DMS153 treated with DMSO at 0.1 percent for 48 hours (cell line): ENCODE measurements at regions not wholly inside any gene's neighbourhood (a gene's known extent, or its start where the extent isn't known, plus 50 kb on each side); places are given as distances from the start of the nearest gene placed in this dataset.
"Not testable (repeated sequence)": the region's sequence is repeated elsewhere in the genome, so short reads cannot be mapped to it uniquely, and the experiment has no call there.

Experiments
- DNase-seq: peaks from one replicate; lab custom pipeline; 2025; ENCODE audit not compliant: unreplicated experiment; lab: John Stamatoyannopoulos, UW

DNA sequence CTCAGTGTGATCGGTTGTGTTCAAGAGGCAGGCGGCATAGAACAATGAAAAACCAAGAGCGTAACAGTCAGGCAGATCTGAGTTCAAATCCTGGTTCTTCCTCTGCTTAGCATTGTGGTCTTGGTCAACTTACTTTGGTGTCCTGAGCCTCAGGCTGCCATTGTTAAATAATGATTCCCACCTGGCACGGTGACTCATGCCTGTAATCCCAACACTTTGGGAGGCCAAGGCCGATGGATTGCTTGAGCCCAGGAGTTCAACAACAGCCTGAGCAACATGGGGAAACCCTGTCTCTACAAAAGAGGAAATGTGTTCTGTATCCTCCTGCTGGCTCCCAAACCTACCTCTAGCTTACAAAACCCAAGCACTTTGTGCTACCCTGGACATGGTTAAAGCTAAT lies 129.0 kb upstream of the STX18 start:
- DNase-seq: no peak

DNA sequence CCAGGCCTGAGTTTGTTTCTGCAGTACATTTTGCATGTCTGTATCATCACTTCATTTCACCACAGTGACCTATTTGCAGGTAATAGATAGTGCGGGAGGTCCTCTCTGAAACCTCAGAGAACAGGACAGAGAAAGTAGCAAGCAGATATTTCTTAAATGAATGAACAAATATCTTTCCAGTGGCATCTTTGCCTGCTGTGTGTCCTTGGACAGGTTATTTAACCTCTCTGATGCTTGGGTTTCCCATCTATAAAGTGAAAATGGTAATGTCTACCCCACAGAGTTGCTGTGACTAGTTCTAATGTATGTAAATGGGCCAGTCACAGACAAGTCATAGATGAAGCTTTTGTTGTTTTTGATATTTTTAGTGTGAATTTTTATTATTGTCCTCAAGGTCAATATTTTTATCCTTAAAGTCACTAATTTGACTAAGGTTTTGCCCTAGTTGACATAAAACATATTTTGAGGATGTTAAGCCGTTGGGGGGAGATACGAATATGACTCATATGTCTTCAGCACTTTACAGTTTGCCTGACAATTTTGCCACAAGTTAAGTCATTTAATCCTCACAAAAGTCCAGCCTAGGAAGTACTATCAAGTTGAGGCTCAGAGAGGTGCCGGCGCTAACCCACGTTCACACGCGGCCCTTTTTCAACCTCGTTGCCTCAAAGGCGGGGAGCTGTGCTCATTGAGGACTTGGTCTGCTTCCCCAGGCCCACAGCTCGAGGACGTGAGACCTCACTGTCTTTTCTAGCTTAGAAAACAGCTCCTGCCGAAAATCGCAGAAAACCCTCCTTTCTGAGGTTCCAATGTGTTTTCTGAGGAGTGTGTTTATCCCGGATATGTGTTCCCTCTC lies 126.7 kb upstream of the STX18 start:
- no peak for DNase-seq

GRCh38 chr4:4667622-4668081 lies 125.8 kb upstream of the STX18 start:
- DNase-seq: no peak

- DNase-seq: no peak
Observed at GRCh38 chr4:4666693-4667621, 125.1 kb upstream of the STX18 start.

DNA sequence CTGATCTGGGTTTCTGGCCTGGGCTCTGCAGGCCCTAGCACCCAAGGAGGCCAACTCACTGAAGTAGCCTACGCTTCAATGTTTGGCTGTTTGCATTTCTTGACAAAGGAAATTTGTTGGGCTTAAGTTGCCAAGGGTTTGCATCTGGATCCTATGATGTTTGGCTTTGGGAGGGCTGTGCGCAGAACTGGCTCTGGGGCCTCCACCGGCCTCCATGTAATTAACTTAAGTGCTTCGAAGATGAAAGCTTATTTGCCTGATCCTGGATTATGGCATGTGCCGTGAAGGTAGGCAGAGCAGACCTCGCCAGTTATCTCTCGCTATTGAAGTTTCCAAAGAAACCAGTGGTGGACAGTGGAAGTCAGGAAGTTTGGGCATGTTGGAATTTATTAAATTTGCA lies 124.3 kb upstream of the STX18 start:
- DNase-seq: no peak

- no peak for DNase-seq
Observed at GRCh38 chr4:4664234-4664633, 122.4 kb upstream of the STX18 start.

GRCh38 chr4:4663028-4663427 lies 121.2 kb upstream of the STX18 start:
- DNase-seq: no peak

DNA sequence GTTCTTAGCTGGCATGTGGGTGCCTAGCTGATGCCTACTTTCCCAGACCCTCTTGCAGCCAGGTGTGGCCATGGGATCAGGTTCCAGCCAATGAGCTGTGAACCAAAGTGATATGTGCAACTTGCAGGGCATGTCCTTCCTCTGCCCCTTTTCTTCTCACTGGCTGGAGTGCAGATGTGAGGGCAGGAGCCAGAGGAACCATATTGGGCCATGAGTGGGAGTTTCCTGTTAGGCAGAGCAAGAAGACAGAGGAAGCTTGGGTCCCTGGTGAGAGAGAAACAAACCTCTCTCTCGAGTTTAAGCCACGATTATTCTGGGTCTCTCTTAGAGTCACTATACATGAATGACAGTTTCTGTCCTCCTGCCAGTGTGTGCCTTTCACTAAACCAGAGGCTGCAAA lies 120.4 kb upstream of the STX18 start:
- DNase-seq: no peak

DNA sequence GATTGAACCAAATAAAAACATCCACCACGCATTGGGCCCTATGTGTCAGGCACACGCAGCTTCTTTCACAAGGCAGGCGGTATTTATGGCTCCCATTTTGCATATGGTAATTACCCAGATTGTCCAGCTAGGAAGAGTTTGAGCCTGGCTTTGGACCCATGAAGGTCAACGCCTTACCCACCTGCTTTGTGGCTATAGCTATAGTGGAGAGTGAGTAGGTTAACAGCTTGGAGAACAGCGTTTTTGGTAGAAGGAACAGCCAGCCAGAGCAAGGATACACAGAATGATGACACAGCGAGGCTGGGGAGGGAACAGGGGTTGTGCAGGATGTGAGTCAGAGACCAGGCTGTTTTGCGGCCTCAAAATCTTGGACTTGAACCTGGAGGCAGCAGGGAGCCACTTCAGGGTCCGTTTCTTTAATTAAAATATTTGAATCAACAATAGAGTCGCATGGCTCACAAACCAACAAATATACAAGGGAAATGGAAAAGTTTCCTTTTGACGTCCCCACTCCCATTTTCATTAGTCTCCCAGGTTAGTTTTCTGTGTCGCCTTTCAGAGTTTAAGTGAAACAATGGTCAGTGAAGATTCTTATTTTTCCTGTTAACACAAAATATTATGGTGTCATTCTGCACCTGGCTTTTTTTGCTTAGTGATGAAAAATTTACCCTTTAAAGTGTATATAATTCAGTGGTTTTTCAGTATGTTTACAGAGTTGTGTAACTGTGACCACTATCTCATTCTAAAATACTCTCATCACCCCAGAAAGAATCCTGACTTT lies 118.2 kb upstream of the STX18 start:
- no peak for DNase-seq

- no peak for DNase-seq
Observed at GRCh38 chr4:4658052-4658451, 116.2 kb upstream of the STX18 start.

DNA sequence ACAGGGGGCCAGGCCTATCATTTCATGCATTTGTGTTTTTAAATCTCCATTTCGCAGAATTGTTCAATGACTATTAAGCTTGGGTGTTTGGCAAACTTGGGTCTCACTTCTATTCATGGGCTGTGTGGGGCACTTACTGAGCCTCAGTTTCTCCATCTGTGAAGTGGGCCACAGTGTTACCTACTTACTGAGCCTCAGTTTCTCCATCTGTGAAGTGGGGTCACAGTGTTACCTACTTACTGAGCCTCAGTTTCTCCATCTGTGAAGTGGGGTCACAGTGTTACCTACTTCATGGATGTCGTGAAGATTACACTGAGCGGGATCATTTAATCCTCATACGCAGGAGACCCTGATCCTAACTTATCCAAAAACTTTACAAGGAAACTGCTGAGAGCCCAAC lies 115.1 kb upstream of the STX18 start:
- no peak for DNase-seq

- no peak for DNase-seq
Observed at GRCh38 chr4:4655901-4656300, 114.1 kb upstream of the STX18 start.

DNA sequence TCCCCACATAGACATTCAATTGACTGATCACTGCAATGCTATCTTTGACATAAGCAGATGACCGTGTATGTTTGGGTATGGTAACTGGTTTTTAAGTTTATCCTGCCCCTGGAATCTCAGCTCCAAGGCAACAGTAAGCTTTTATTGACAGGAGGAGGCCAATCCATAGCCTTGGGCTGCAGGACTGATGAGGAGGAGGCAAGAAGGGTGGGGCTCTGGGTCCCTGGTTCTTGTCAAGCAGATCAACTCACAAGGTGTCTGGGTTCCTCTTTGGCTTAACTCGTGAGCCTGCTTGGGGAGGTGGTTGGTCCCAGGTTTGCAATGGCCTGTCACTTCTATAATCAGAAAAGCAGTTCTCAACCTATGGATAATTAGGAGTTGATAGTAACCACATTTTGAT lies 113.2 kb upstream of the STX18 start:
- DNase-seq: no peak

DNA sequence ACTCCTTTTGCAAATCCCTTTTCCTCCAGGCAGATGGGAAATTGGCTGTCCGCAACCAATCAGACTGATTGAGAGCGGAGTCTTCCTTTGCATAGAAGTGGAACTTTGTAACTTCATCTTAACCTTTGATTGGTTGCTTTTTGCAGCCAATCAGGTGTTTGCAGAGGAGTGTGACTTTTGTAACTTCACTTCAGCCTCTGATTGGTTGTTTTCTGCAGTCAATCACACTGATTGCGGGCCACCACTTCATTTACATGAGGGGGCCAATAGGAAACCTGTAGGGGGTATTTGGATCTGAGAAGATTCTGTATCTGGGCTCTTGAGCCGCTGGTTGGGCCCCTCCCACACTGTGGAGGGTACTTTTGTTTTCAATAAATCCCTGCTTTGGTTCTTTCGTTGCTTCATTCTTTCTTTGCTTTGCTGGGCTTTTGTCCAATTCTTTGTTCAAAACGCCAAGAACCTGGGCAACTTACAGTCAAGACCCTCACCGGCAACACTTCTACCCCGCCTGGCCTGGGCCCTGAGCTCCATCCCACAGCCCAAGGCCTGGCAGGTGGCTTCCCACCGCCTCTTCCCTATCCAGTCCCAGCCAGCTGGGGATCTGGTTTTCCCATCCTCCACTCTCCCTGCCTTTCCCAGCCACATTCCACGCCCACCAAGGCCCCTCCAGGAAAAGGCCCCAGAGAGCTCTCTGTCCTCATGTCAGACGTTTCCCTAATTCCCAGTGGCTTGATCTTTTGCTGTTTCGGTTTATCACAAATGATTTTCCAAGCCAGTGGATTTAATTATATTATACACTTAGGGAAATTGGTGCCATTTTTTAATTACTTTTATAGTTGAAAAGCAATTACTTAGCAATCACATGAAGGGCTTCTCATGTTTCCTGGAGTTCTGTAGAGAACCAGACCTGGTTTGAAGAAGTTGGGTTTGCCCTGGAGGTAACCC lies 110.2 kb upstream of the STX18 start:
- no peak for DNase-seq

- no peak for DNase-seq
Observed at GRCh38 chr4:4647041-4647440, 105.2 kb upstream of the STX18 start.

DNA sequence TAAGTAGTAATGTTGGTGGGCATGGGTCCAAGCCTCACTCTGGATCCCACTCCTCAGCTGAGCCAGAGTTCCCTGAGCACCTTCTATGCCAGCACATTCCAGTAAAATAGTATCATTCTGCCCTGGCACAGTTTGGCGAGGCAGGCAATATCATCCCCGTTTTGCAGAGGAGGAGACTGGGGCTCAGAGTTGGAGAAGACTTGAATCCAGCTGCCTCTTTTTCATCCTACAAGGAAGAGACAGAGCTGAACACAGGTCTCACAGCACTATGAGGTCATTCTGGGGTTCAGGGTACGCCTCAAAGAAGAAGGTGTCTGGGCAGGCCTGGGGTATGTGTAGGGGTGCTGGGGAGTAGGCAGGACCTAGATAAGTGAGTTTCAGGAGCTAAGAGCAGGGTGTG lies 103.9 kb upstream of the STX18 start:
- DNase-seq: no peak

DNA sequence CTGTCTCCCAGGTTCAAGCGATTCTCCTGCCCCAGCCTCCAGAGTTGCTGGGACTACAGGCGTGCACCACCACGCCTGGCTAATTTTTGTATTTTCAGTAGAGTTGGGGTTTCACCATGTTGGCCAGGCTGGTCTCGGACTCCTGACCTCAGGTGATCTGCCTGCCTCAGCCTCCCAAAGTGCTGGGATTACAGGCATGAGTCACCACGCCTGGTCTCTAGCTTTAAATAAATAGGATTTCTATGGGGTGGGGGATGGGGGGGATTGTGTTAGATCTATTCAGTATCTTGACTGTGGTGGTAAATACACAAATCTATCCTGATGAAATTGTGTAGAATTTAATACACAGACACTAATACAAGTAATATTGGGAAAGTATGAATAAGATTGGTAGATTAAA lies 102.4 kb upstream of the STX18 start:
- DNase-seq: not testable (repeated sequence)

DNA sequence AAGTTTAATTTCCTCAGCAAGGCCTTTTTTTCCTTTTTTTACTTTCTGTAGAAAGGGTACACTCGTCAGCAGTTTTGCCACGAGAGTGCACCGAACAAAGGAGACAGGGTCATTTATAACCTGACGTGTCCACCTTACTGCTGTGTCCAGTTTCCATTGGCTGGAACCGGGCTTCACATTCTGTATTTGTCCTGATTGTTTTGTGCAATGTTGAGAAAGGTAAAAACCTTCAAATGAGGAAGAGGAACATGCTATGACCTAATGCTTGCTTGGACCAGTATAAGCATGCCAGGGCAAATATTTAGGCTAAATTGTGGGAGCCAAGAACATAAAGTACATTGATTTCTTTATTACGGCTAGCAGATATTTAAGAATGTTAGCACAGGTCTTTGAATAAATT lies 101.9 kb upstream of the STX18 start:
- DNase-seq: not testable (repeated sequence)

DNA sequence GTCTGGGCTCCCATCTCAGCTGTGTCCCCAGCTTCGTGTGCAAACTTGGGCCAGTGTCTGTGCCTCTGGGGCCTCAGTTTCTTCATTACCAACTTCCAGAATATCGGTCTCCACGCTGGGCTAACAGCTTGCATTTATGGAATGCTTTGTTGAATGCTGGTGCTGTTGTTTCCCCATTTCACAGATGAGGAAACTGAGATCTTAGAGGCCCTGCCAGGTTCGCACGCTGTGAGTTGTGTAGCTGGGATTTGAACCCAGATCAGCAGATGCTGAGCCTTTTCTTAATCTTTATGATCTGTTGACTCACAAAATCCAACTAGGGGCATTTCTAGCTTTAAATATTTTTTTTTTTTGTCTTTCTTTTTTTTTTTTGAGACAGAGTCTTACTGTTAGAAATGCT lies 101.5 kb upstream of the STX18 start:
- no peak for DNase-seq

DNA sequence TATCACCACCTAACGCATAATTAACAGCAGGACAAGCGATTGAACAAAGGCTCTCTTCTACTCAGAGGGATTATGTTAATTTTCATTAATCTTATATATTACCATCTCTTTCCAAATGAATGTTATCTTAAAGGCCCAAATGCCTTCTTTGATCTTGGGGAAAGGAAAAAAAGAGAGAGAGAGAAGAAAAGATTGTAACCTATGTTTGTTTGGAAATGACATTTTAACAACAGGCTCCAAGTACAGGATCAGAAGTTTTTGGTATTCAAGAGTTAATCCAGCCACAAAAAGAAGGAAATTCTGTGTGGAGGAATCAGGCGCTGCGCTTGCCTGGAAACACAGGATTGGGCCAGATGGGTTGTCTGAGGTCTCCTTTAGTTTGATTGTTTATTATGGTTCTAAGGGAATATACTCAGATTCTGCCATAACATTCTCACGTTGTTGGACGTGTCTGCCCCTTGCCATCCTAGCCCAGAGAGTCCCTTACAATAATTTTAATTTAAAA lies 100.7 kb upstream of the STX18 start:
- no peak for DNase-seq
